HCT116 (cell line): ENCODE measurements at regions not wholly inside any gene's neighbourhood (a gene's known extent, or its start where the extent isn't known, plus 50 kb on each side); places are given as distances from the start of the nearest gene placed in this dataset.

Experiments
- ATAC-seq: fragments of 200-7000 bp; cut with Tn5 transposase; 2 replicates; pipeline ENCODE4 v1.9.1; 2020; ENCODE audit warnings: mild to moderate bottlenecking, moderate library complexity
- BruUV-seq: library from RNA; stranded (reverse); fragments of 400-500 nt; replicated peaks from 2 replicates; lab custom pipeline; 2021; lab: Mats Ljungman, UMichigan
- CTCF ChIA-PET: fragments of 300-600 bp; sonication (Branson Sonifier 250); formaldehyde crosslinking; loops from one replicate; lab custom pipeline; 2021; ENCODE audit warnings: antibody characterized with exemption; lab: Charles Lee
- POLR2A ChIA-PET: fragments of 300-600, 350-600 bp; sonication (Branson Sonifier 250); formaldehyde crosslinking; loops from one replicate; lab custom pipeline; 2021; ENCODE audit warnings: antibody characterized with exemption; lab: Charles Lee
- RAD21 ChIA-PET, 2 experiments: fragments of 300-600 bp; sonication (Branson Sonifier 250); formaldehyde crosslinking; loops; one replicate each; lab custom pipeline; 2023; ENCODE audit warnings: low total read pairs in 2 of 2; ENCODE audit not compliant: uncharacterized antibody in 2 of 2, unreplicated experiment in 2 of 2, low non-redundant PET in 1 of 2; lab: Charles Lee
- DNase-seq: peaks from one replicate; pipeline ENCODE4 v3.0.0-alpha.2; 2010; ENCODE audit warnings: low read depth, low spot score
- H2AFZ ChIP-seq: fragments of 200-600 bp; shearing (Covaris generic), sonication (generic); 2 replicates; pipeline ENCODE4 v1.6.1; 2017; ENCODE audit warnings: low read depth, mixed run types, mixed read lengths, antibody characterized with exemption, low read length; ENCODE audit not compliant: poor library complexity, severe bottlenecking
- H3K27ac ChIP-seq: 2 replicates; pipeline ENCODE4 v1.5.1; 2012; ENCODE audit warnings: low read depth, low read length
- H3K27me3 ChIP-seq: fragments of 200-600 bp; sonication (generic); 2 replicates; pipeline ENCODE4 v1.6.1; 2016; ENCODE audit warnings: mixed run types, low read length, mixed read lengths; ENCODE audit not compliant: insufficient read depth
- H3K36me3 ChIP-seq, 2 experiments: fragments of 200-500 bp in 1 of 2; fragments of 200-600 bp in 1 of 2; sonication (Bioruptor generic) in 1 of 2; sonication (generic) in 1 of 2; 2 replicates each; pipeline versions ENCODE4 v1.5.1 to v1.6.1; 2014 to 2016; ENCODE audit warnings: low read length in 2 of 2, inconsistent platforms in 1 of 2, mixed read lengths in 1 of 2, mixed run types in 1 of 2; ENCODE audit not compliant: insufficient read depth in 2 of 2, control insufficient read depth in 1 of 2
- H3K4me1 ChIP-seq, 2 experiments: fragments of 200-600 bp in 1 of 2; sonication (generic) in 1 of 2; 2 replicates each; pipeline versions ENCODE4 v1.5.1 to v1.6.1; 2012 to 2017; ENCODE audit warnings: low read length in 2 of 2, inconsistent platforms in 1 of 2, mild to moderate bottlenecking in 1 of 2, mixed read lengths in 1 of 2, mixed run types in 1 of 2, moderate library complexity in 1 of 2; ENCODE audit not compliant: insufficient read depth in 2 of 2, control insufficient read depth in 1 of 2
- H3K4me2 ChIP-seq: fragments of 200-600 bp; sonication (generic); 2 replicates; pipeline ENCODE4 v1.6.1; 2017; ENCODE audit warnings: mixed run types, low read length, mixed read lengths
- H3K4me3 ChIP-seq, 2 experiments: fragments of 200-600 bp in 1 of 2; sonication (generic) in 1 of 2; replicated peaks in 1 of 2; 2 replicates each; pipeline ENCODE4 v1.5.1; 2011 to 2016; ENCODE audit warnings: low read length in 2 of 2, control low read depth in 1 of 2, low read depth in 1 of 2, mild to moderate bottlenecking in 1 of 2, mixed read lengths in 1 of 2, mixed run types in 1 of 2
- H3K79me2 ChIP-seq: fragments of 200-600 bp; sonication (generic); 2 replicates; pipeline ENCODE4 v1.6.1; 2017; ENCODE audit warnings: mild to moderate bottlenecking, mixed run types, low read length, moderate library complexity, mixed read lengths; ENCODE audit not compliant: insufficient read depth
- H3K9ac ChIP-seq: fragments of 200-600 bp; sonication (generic); 2 replicates; pipeline ENCODE4 v1.6.1; 2016; ENCODE audit warnings: low read length, mixed read lengths
- H3K9me2 ChIP-seq: fragments of 200-600 bp; sonication (generic), shearing (Covaris generic); 2 replicates; pipeline ENCODE4 v1.6.1; 2017; ENCODE audit warnings: mixed run types, mild to moderate bottlenecking, moderate library complexity; ENCODE audit not compliant: insufficient read depth
- H3K9me3 ChIP-seq, 2 experiments: fragments of 200-500 bp in 1 of 2; fragments of 200-600 bp in 1 of 2; sonication (Bioruptor generic) in 1 of 2; sonication (generic) in 1 of 2; 2 replicates each; pipeline ENCODE4 v1.6.1; 2014 to 2017; ENCODE audit warnings: low read length in 2 of 2, mixed read lengths in 2 of 2, inconsistent platforms in 1 of 2, low read depth in 1 of 2, mild to moderate bottlenecking in 1 of 2, mixed run types in 1 of 2, moderate library complexity in 1 of 2; ENCODE audit not compliant: control insufficient read depth in 1 of 2, insufficient read depth in 1 of 2
- H4K20me1 ChIP-seq: fragments of 200-600 bp; sonication (generic), shearing (Covaris generic); 2 replicates; pipeline ENCODE4 v1.6.1; 2017; ENCODE audit warnings: mixed run types, mild to moderate bottlenecking, moderate library complexity; ENCODE audit not compliant: insufficient read depth
- CBX3 ChIP-seq: IDR thresholded peaks from 2 replicates; pipeline ENCODE4 v1.6.1; 2012; ENCODE audit warnings: low read depth
- CTCF ChIP-seq, 3 experiments: fragments of 200-600 bp in 1 of 3; sonication (generic) in 1 of 3; IDR thresholded peaks in 2 of 3; conservative IDR thresholded peaks in 1 of 3; 2 replicates each; pipeline ENCODE4 v1.5.1; 2012 to 2017; ENCODE audit warnings: low read depth in 2 of 3, low read length in 2 of 3, antibody characterized with exemption in 1 of 3, borderline replicate concordance in 1 of 3, control low read depth in 1 of 3, mild to moderate bottlenecking in 1 of 3, mixed read lengths in 1 of 3, mixed run types in 1 of 3, moderate library complexity in 1 of 3; ENCODE audit not compliant: insufficient read depth in 1 of 3
- ELF1 ChIP-seq: IDR thresholded peaks from 2 replicates; pipeline ENCODE4 v1.6.1; 2012; ENCODE audit warnings: low read depth, borderline replicate concordance
- EZH2phosphoT487 ChIP-seq: fragments of 200-600 bp; IDR thresholded peaks from 2 replicates; pipeline ENCODE4 v1.6.1; 2018; ENCODE audit warnings: antibody characterized with exemption, borderline replicate concordance
- FOSL1 ChIP-seq: IDR thresholded peaks from 2 replicates; pipeline ENCODE4 v1.6.1; 2012; ENCODE audit warnings: low read depth
- MAX ChIP-seq: IDR thresholded peaks from 2 replicates; pipeline ENCODE4 v1.6.1; 2012
- POLR2A ChIP-seq: IDR thresholded peaks from 2 replicates; pipeline ENCODE4 v1.7.0; 2011; ENCODE audit warnings: borderline replicate concordance; ENCODE audit not compliant: insufficient read depth, insufficient read length; ENCODE audit errors: extremely low read depth
- POLR2AphosphoS5 ChIP-seq: IDR thresholded peaks from 2 replicates; pipeline ENCODE4 v1.6.1; 2011; ENCODE audit warnings: mild to moderate bottlenecking, low read depth, low read length, moderate library complexity
- RAD21 ChIP-seq: IDR thresholded peaks from 2 replicates; pipeline ENCODE4 v1.6.1; 2012; ENCODE audit warnings: low read depth, mild to moderate bottlenecking
- SIN3A ChIP-seq: IDR thresholded peaks from 2 replicates; pipeline ENCODE4 v1.6.1; 2012; ENCODE audit warnings: low read depth
- SP1 ChIP-seq: IDR thresholded peaks from 2 replicates; pipeline ENCODE4 v1.6.1; 2012; ENCODE audit warnings: low read depth
- SRF ChIP-seq: IDR thresholded peaks from 2 replicates; pipeline ENCODE4 v1.6.1; 2012; ENCODE audit warnings: low read depth
- TCF7L2 ChIP-seq: IDR thresholded peaks from 2 replicates; pipeline ENCODE4 v1.7.0; 2011; ENCODE audit warnings: borderline replicate concordance, inconsistent platforms; ENCODE audit not compliant: insufficient read depth, insufficient read length; ENCODE audit errors: extremely low read depth
- YY1 ChIP-seq: IDR thresholded peaks from 2 replicates; pipeline ENCODE4 v1.6.1; 2011; ENCODE audit warnings: low read length, low read depth, moderate library complexity, mild to moderate bottlenecking; ENCODE audit not compliant: insufficient replicate concordance; ENCODE audit errors: extremely low read depth
- ZFX ChIP-seq: fragments of 450-650 bp; IDR thresholded peaks from 2 replicates; pipeline ENCODE4 v1.6.1; 2017
- ZNF274 ChIP-seq: fragments of 200-500 bp; sonication (Bioruptor generic); IDR thresholded peaks from 2 replicates; pipeline ENCODE4 v1.6.1; 2014; ENCODE audit warnings: mild to moderate bottlenecking, low read depth, low read length, inconsistent platforms
- intact Hi-C: fragments of 100-400 bp; cut with micrococcal nuclease; formaldehyde crosslinking; loops from 2 replicates; pipeline ENCODE4 v1.10.0; 2022

- no TSS peak for BruUV-seq
- Histone ChIP-seq H3K4me1 (no peaks in the 10 kb centered on the region), H4K20me1 (no peaks in the 10 kb centered on the region), H3K4me3 (no peak overlapping the region), H3K79me2 (no peaks in the 10 kb centered on the region), H3K36me3 (no peaks in the 10 kb centered on the region), H3K4me2 (no peak overlapping the region), H3K9me2 (no peaks in the 10 kb centered on the region), H3K27ac (no peak overlapping the region), H3K9ac (no peak overlapping the region), H3K9me3 (no peaks in the 10 kb centered on the region; a peak in 1 of 4 replicates), H2AFZ (no peak overlapping the region), H3K27me3 (no peaks in the 10 kb centered on the region)
- ChIA-PET CTCF (no interaction called here), POLR2A (no interaction called here), RAD21 (no interaction called here)
- DNase-seq (no peak), ATAC-seq (no peak)
- intact Hi-C loops: no loop called here
- TF ChIP-seq FOSL1 (no peak), POLR2A (no peak), RAD21 (no peak), SRF (no peak), MAX (no peak), ELF1 (no peak), ZFX (no peak), SIN3A (no peak), TCF7L2 (no peak), CTCF (IDR thresholded peaks at IDR 0.05 in 2 of 3, conservative IDR thresholded peaks at IDR 0.05 in 1 of 3; ENCODE audit: borderline replicate concordance in 1 of 3, insufficient read depth in 1 of 3, low read depth in 2 of 3, low read length in 2 of 3) (no peak), POLR2AphosphoS5 (no peak), SP1 (no peak), CBX3 (no peak), EZH2phosphoT487 (no peak), YY1 (no peak), ZNF274 (no peak)
- TF ChIP-seq, all 23 proteins: peak for 0
Observed at GRCh38 chr18:53797998-53798495, 426.4 kb downstream of the MBD2 start.
